ENCODE measurements at regions not wholly inside any gene's neighbourhood (a gene's known extent, or its start where the extent isn't known, plus 50 kb on each side); places are given as distances from the start of the nearest gene placed in this dataset.

GRCh38 chr12:131356485-131357184 lies 354.3 kb upstream of the SFSWAP start:
- Histone ChIP-seq H2BK5ac (ENCODE audit: low read depth, low read length, poor library complexity, severe bottlenecking) (no peak overlapping the region), H4K20me1 (ENCODE audit: insufficient read depth, low read length) (no peaks in the 10 kb centered on the region), H3K4ac (ENCODE audit: low read depth, low read length) (no peak overlapping the region), H3K9me3 (ENCODE audit: control insufficient read depth, insufficient read depth, low read length) (peaks cover 29% of the 10 kb centered on the region), H4K5ac (ENCODE audit: low read depth, low read length) (no peak overlapping the region), H2BK20ac (ENCODE audit: low read depth, low read length) (no peak overlapping the region), H3K9ac (ENCODE audit: low read depth, low read length) (no peak overlapping the region), H3K4me3 (ENCODE audit: insufficient read depth, low read depth, low read length) (no peak overlapping the region), H2BK15ac (ENCODE audit: low read depth, low read length) (no peak overlapping the region), H4K91ac (ENCODE audit: insufficient read depth, low read depth, low read length) (no peak overlapping the region), H3K27ac (ENCODE audit: insufficient read depth, low read length) (no peak overlapping the region), H2BK120ac (ENCODE audit: low read depth, low read length) (no peak overlapping the region), H3K9me1 (ENCODE audit: insufficient read depth, low read length) (no peaks in the 10 kb centered on the region), H3K4me2 (ENCODE audit: low read depth, low read length) (no peak overlapping the region), H3K23ac (ENCODE audit: low read depth, low read length) (no peak overlapping the region), H2AK5ac (ENCODE audit: low read depth, low read length) (no peak overlapping the region), H3K14ac (replicated peaks; ENCODE audit: low read depth, low read length) (no peak overlapping the region), H3K56ac (ENCODE audit: extremely low read depth, insufficient read depth, low read length) (no peak overlapping the region), H3K79me1 (ENCODE audit: low read depth in 1 of 2, low read length in 2 of 2) (no peaks in the 10 kb centered on the region), H3K4me1 (ENCODE audit: control insufficient read depth, insufficient read depth, low read length) (no peaks in the 10 kb centered on the region), H2AK9ac (replicated peaks; ENCODE audit: low read depth, low read length, poor library complexity) (no peak overlapping the region), H3K36me3 (ENCODE audit: control insufficient read depth, insufficient read depth, low read length) (no peaks in the 10 kb centered on the region), H2AFZ (replicated peaks; ENCODE audit: low read length, poor library complexity) (no peak overlapping the region), H3K27me3 (ENCODE audit: control insufficient read depth, insufficient read depth, low read length) (no peaks in the 10 kb centered on the region), H3K18ac (ENCODE audit: low read depth, low read length) (no peak overlapping the region), H4K8ac (ENCODE audit: low read depth in 2 of 2, low read length in 2 of 2) (no peak overlapping the region)
- no CpG with 5 or more reads among the region's 18 CpGs for WGBS, 2 experiments (ENCODE audit: extremely low coverage in 2 of 2, insufficient read length in 1 of 2)
- no TSS peak for BruUV-seq (replicated peaks)
- in situ Hi-C loops (cut with MboI; ENCODE audit: low sequenced_read_pairs) = no loop called here
- intact Hi-C loops (cut with micrococcal nuclease) = no loop called here
- no peak for TF ChIP-seq RAD21 (IDR thresholded peaks at IDR 0.05; ENCODE audit: low read length)
- no peak for TF ChIP-seq CEBPB (IDR thresholded peaks at IDR 0.05; ENCODE audit: low read depth, low read length)
- TF ChIP-seq MAZ (IDR thresholded peaks at IDR 0.05; ENCODE audit: borderline replicate concordance, low read depth, low read length) = no peak
- no peak for TF ChIP-seq RFX5 (IDR thresholded peaks at IDR 0.05; ENCODE audit: low read depth, low read length)
- TF ChIP-seq MXI1 (IDR thresholded peaks at IDR 0.05; ENCODE audit: borderline replicate concordance, low read depth, low read length) = no peak
- dilution Hi-C loops (cut with HindIII; ENCODE audit: low sequenced_read_pairs, unreplicated experiment) = no loop called here
- ChIA-PET POLR2A (ENCODE audit: unreplicated experiment) (no interaction called here), CTCF (no interaction called here)
- DNase-seq = no peak
- no peak for ATAC-seq (ENCODE audit: low read depth)

Data from IMR-90 (cell line).